ENCODE measurements at regions not wholly inside any gene's neighbourhood (a gene's known extent, or its start where the extent isn't known, plus 50 kb on each side); places are given as distances from the start of the nearest gene placed in this dataset.

GRCh38 chr11:30111786-30112185 is 95.0 kb upstream of the KCNA4 start:
- DNase-seq, result no peak
- 59% methylated on average over 1 of the region's 1 CpG; no CpG with 5 or more reads in 1 of the 2 experiments for WGBS, 2 experiments (ENCODE audit: insufficient coverage in 1 of 2, insufficient read length in 1 of 2)
- H3K36me3 Mint-ChIP-seq (ENCODE audit: low read depth), result no peaks in the 10 kb centered on the region
- TF ChIP-seq, protein P1, sequence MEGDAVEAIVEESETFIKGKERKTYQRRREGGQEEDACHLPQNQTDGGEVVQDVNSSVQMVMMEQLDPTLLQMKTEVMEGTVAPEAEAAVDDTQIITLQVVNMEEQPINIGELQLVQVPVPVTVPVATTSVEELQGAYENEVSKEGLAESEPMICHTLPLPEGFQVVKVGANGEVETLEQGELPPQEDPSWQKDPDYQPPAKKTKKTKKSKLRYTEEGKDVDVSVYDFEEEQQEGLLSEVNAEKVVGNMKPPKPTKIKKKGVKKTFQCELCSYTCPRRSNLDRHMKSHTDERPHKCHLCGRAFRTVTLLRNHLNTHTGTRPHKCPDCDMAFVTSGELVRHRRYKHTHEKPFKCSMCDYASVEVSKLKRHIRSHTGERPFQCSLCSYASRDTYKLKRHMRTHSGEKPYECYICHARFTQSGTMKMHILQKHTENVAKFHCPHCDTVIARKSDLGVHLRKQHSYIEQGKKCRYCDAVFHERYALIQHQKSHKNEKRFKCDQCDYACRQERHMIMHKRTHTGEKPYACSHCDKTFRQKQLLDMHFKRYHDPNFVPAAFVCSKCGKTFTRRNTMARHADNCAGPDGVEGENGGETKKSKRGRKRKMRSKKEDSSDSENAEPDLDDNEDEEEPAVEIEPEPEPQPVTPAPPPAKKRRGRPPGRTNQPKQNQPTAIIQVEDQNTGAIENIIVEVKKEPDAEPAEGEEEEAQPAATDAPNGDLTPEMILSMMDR (conservative IDR thresholded peaks at IDR 0.05), result no peak
- no peaks in the 10 kb centered on the region for H3K27me3 ChIP-seq (ENCODE audit: control insufficient read depth, insufficient read depth, low read length, poor library complexity, severe bottlenecking)
- no peaks in the 10 kb centered on the region for H3K36me3 ChIP-seq (ENCODE audit: control insufficient read depth, insufficient read depth, low read length)
- H3K9ac ChIP-seq (ENCODE audit: extremely low read depth, low read length, poor library complexity, severe bottlenecking), result no peak overlapping the region
- H3K9me3 Mint-ChIP-seq, result no peaks in the 10 kb centered on the region
- H3K4me3 Mint-ChIP-seq, result no peak overlapping the region
- H3K4me3 ChIP-seq (ENCODE audit: low read length), result no peak overlapping the region
- no peak overlapping the region for H3K27ac Mint-ChIP-seq
- H3K27me3 Mint-ChIP-seq (ENCODE audit: insufficient read depth), result peaks cover 56% of the 10 kb centered on the region
- H3K27ac ChIP-seq (ENCODE audit: low read depth, low read length), result no peak overlapping the region
- H3K9me3 ChIP-seq (ENCODE audit: control insufficient read depth, low read length), result no peaks in the 10 kb centered on the region
- H3K4me1 ChIP-seq (ENCODE audit: control insufficient read depth, insufficient read depth, low read length), result no peaks in the 10 kb centered on the region
- H3K4me1 Mint-ChIP-seq, result no peaks in the 10 kb centered on the region

DNA sequence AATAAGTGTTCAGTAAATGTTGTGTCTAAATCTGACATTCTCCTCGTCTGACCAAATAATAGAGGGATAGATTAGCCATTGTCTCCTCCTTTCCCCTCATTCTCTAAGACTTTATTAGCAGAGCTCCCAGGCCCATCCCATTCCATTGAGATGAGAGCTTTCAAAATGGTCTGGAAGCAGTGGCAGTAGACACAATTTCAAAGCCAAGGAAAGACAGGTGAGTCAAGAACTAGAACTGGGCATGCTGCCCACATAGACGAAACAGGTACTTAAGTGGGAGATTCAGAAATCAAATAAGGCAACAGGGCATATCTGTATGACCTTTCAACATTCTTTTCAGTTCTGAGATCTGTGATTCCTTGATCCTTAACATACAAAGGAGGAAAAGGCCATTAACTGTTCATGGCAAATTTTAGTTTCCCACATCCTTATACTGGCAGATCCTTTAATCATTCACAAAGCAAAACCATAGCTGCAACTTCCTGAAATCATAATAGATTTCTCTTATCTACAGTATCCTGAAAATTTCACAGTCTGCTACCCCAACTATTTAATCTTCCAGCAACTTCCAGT is 96.6 kb upstream of the KCNA4 start:
- Histone ChIP-seq H3K4me3 (ENCODE audit: low read length) (no peak overlapping the region), H3K9ac (ENCODE audit: extremely low read depth, low read length, poor library complexity, severe bottlenecking) (no peak overlapping the region), H3K27ac (ENCODE audit: low read depth, low read length) (no peak overlapping the region), H3K27me3 (ENCODE audit: control insufficient read depth, insufficient read depth, low read length, poor library complexity, severe bottlenecking) (no peaks in the 10 kb centered on the region), H3K9me3 (ENCODE audit: control insufficient read depth, low read length) (no peaks in the 10 kb centered on the region), H3K36me3 (ENCODE audit: control insufficient read depth, insufficient read depth, low read length) (no peaks in the 10 kb centered on the region), H3K4me1 (ENCODE audit: control insufficient read depth, insufficient read depth, low read length) (no peaks in the 10 kb centered on the region)
- Mint-ChIP-seq H3K27me3 (ENCODE audit: insufficient read depth) (peaks cover 60% of the 10 kb centered on the region), H3K9me3 (no peaks in the 10 kb centered on the region), H3K27ac (no peak overlapping the region), H3K4me1 (no peaks in the 10 kb centered on the region), H3K4me3 (no peak overlapping the region), H3K36me3 (ENCODE audit: low read depth) (no peaks in the 10 kb centered on the region)
- TF ChIP-seq, protein P1 (conservative IDR thresholded peaks at IDR 0.05), result no peak
- no peak for DNase-seq
- WGBS, 2 experiments (ENCODE audit: insufficient coverage in 1 of 2, insufficient read length in 1 of 2), result 89 to 93% methylated on average over 1 to 2 of the region's 2 CpGs

DNA sequence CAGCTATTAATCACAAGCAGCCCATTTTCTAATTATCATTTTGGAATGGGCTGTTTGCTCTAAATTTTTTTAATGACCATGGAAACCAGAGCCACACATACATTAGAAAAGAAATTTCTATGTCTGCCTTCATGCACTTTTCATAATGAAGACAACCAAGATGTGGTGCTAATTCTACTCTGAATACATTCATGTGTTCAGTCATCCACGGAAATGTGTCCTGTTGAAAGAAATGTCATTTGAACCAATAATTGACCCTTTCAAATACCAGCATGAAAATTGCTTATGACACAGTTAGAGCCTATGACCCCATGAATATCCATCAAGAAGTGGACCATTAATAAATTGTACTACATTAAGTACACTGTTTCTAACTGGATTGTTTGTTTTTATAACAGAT is 99.7 kb upstream of the KCNA4 start:
- no peaks in the 10 kb centered on the region for H3K9me3 ChIP-seq (ENCODE audit: control insufficient read depth, low read length)
- Mint-ChIP-seq H3K27ac (no peak overlapping the region), H3K4me3 (no peak overlapping the region), H3K4me1 (no peaks in the 10 kb centered on the region), H3K9me3 (no peaks in the 10 kb centered on the region), H3K27me3 (ENCODE audit: insufficient read depth) (peaks cover 37% of the 10 kb centered on the region), H3K36me3 (ENCODE audit: low read depth) (no peaks in the 10 kb centered on the region)
- 86 to 89% methylated on average over 1 of the region's 1 CpG for WGBS, 2 experiments (ENCODE audit: insufficient coverage in 1 of 2, insufficient read length in 1 of 2)
- no peak overlapping the region for H3K9ac ChIP-seq (ENCODE audit: extremely low read depth, low read length, poor library complexity, severe bottlenecking)
- no peak overlapping the region for H3K4me3 ChIP-seq (ENCODE audit: low read length)
- no peak for DNase-seq
- H3K27me3 ChIP-seq (ENCODE audit: control insufficient read depth, insufficient read depth, low read length, poor library complexity, severe bottlenecking), result no peaks in the 10 kb centered on the region
- H3K27ac ChIP-seq (ENCODE audit: low read depth, low read length), result no peak overlapping the region
- TF ChIP-seq, protein P1 (conservative IDR thresholded peaks at IDR 0.05), result no peak
- no peaks in the 10 kb centered on the region for H3K36me3 ChIP-seq (ENCODE audit: control insufficient read depth, insufficient read depth, low read length)
- no peaks in the 10 kb centered on the region for H3K4me1 ChIP-seq (ENCODE audit: control insufficient read depth, insufficient read depth, low read length)

All from endodermal cell (in vitro differentiated cells).